HEK293 (cell line): ENCODE measurements at regions not wholly inside any gene's neighbourhood (a gene's known extent, or its start where the extent isn't known, plus 50 kb on each side); places are given as distances from the start of the nearest gene placed in this dataset.

Experiments used
- CTCF ChIA-PET: fragments of 350-600 bp; formaldehyde crosslinking; extraction: SDS; loops from one replicate; lab custom pipeline; 2021; ENCODE audit warnings: antibody characterized with exemption; lab: Yijun Ruan, JAX
- POLR2A ChIA-PET: fragments of 300-600 bp; formaldehyde crosslinking; extraction: SDS; loops from one replicate; lab custom pipeline; 2020; ENCODE audit warnings: antibody characterized with exemption, inconsistent platforms; lab: Yijun Ruan, JAX
- H3K27ac ChIP-seq: fragments of 200-500 bp; sonication (Bioruptor generic); 2 replicates; pipeline ENCODE4 v1.5.1; 2014; ENCODE audit warnings: low read depth, low read length, control low read depth, inconsistent platforms; ENCODE audit errors: extremely low read depth
- H3K36me3 ChIP-seq, 2 experiments: fragments of 200-500 bp in 1 of 2; sonication (Bioruptor generic) in 1 of 2; 1 replicate in 1 of 2; 2 replicates in 1 of 2; pipeline ENCODE4 v1.5.1; 2014 to 2017; ENCODE audit warnings: inconsistent platforms in 2 of 2, low read length in 2 of 2; ENCODE audit not compliant: control insufficient read depth in 2 of 2, insufficient read depth in 1 of 2
- H3K4me1 ChIP-seq: fragments of 200-500 bp; sonication (Bioruptor generic); 2 replicates; pipeline ENCODE4 v1.5.1; 2014; ENCODE audit warnings: mild to moderate bottlenecking, low read length, inconsistent platforms; ENCODE audit not compliant: control insufficient read depth, insufficient read depth
- H3K4me3 ChIP-seq: 2 replicates; pipeline ENCODE4 v1.5.1; 2011; ENCODE audit warnings: low read depth, mild to moderate bottlenecking, control low read depth, low read length, moderate library complexity
- H3K9me3 ChIP-seq: fragments of 200-500 bp; sonication (Bioruptor generic); 2 replicates; pipeline ENCODE4 v1.5.1; 2014; ENCODE audit warnings: low read depth, low read length, inconsistent platforms; ENCODE audit not compliant: control insufficient read depth, insufficient read depth
- KLF7 ChIP-seq: fragments of 450-650 bp; formaldehyde crosslinking; IDR thresholded peaks from 2 replicates; pipeline ENCODE4 v1.5.1; 2016; ENCODE audit warnings: missing biosample characterization, missing genetic modification characterization, borderline replicate concordance
- KLF9 ChIP-seq: fragments of 450-650 bp; formaldehyde crosslinking; IDR thresholded peaks from 2 replicates; pipeline ENCODE4 v1.5.1; 2016; ENCODE audit warnings: missing biosample characterization, missing genetic modification characterization, low read depth
- WT1 ChIP-seq: fragments of 450-650 bp; formaldehyde crosslinking; IDR thresholded peaks from 2 replicates; pipeline ENCODE4 v1.5.1; 2016; ENCODE audit warnings: missing biosample characterization, missing genetic modification characterization
- YY1 ChIP-seq: fragments of 450-650 bp; formaldehyde crosslinking; IDR thresholded peaks from 2 replicates; pipeline ENCODE4 v1.5.1; 2018; ENCODE audit warnings: missing biosample characterization, missing genetic modification characterization
- ZFP37 ChIP-seq: fragments of 450-650 bp; formaldehyde crosslinking; IDR thresholded peaks from 2 replicates; pipeline ENCODE4 v1.5.1; 2016; ENCODE audit warnings: missing biosample characterization, missing genetic modification characterization
- ZFP69B ChIP-seq: fragments of 450-650 bp; formaldehyde crosslinking; IDR thresholded peaks from 2 replicates; pipeline ENCODE4 v1.5.1; 2016; ENCODE audit warnings: missing biosample characterization, missing genetic modification characterization
- ZNF138 ChIP-seq: fragments of 450-650 bp; formaldehyde crosslinking; IDR thresholded peaks from 2 replicates; pipeline ENCODE4 v1.5.1; 2016; ENCODE audit warnings: missing biosample characterization, missing genetic modification characterization, borderline replicate concordance
- ZNF239 ChIP-seq: fragments of 450-650 bp; formaldehyde crosslinking; IDR thresholded peaks from 2 replicates; pipeline ENCODE4 v1.5.1; 2016; ENCODE audit warnings: missing biosample characterization, missing genetic modification characterization
- ZNF311 ChIP-seq: fragments of 450-650 bp; formaldehyde crosslinking; IDR thresholded peaks from 2 replicates; pipeline ENCODE4 v1.5.1; 2017; ENCODE audit warnings: missing biosample characterization, missing genetic modification characterization, borderline replicate concordance
- ZNF335 ChIP-seq: fragments of 450-650 bp; formaldehyde crosslinking; conservative IDR thresholded peaks from 2 replicates; pipeline ENCODE4 v1.5.1; 2016; ENCODE audit warnings: missing biosample characterization, missing genetic modification characterization
- ZNF521 ChIP-seq: fragments of 450-650 bp; formaldehyde crosslinking; IDR thresholded peaks from 2 replicates; pipeline ENCODE4 v1.5.1; 2017; ENCODE audit warnings: missing biosample characterization, mild to moderate bottlenecking, missing genetic modification characterization
- ZNF555 ChIP-seq: fragments of 450-650 bp; formaldehyde crosslinking; conservative IDR thresholded peaks from 2 replicates; pipeline ENCODE4 v1.5.1; 2017; ENCODE audit warnings: missing biosample characterization, mild to moderate bottlenecking, missing genetic modification characterization, inconsistent platforms
- ZNF571 ChIP-seq: fragments of 450-650 bp; formaldehyde crosslinking; IDR thresholded peaks from 2 replicates; pipeline ENCODE4 v1.5.0; 2017; ENCODE audit warnings: missing biosample characterization, missing genetic modification characterization
- ZNF596 ChIP-seq: fragments of 450-650 bp; IDR thresholded peaks from 2 replicates; pipeline ENCODE4 v1.5.0; 2018; ENCODE audit warnings: missing biosample characterization, mild to moderate bottlenecking, missing genetic modification characterization, moderate library complexity
- ZNF624 ChIP-seq: fragments of 450-650 bp; formaldehyde crosslinking; IDR thresholded peaks from 2 replicates; pipeline ENCODE4 v1.5.1; 2017; ENCODE audit warnings: missing biosample characterization, missing genetic modification characterization
- ZNF658 ChIP-seq: fragments of 450-650 bp; formaldehyde crosslinking; IDR thresholded peaks from 2 replicates; pipeline ENCODE4; 2016; ENCODE audit warnings: missing biosample characterization, missing genetic modification characterization
- ZNF776 ChIP-seq: fragments of 450-650 bp; formaldehyde crosslinking; IDR thresholded peaks from 2 replicates; pipeline ENCODE4 v1.5.0; 2017; ENCODE audit warnings: missing biosample characterization, missing genetic modification characterization, borderline replicate concordance
- ZXDB ChIP-seq: fragments of 450-650 bp; formaldehyde crosslinking; IDR thresholded peaks from 2 replicates; pipeline ENCODE4 v1.5.1; 2016; ENCODE audit warnings: missing biosample characterization, missing genetic modification characterization
- TF ChIP-seq, protein P1 (sequence below): fragments of 450-650 bp; formaldehyde crosslinking; IDR thresholded peaks from 2 replicates; pipeline ENCODE4 v1.5.1; 2017; ENCODE audit warnings: missing biosample characterization, missing genetic modification characterization
- TF ChIP-seq, protein P2 (sequence below): sonication (generic); formaldehyde crosslinking; IDR thresholded peaks from 2 replicates; pipeline ENCODE4 v1.8.1; 2022; ENCODE audit warnings: mild to moderate bottlenecking, moderate library complexity, missing genetic modification reagents
- TF ChIP-seq, protein P3 (sequence below): fragments of 450-650 bp; formaldehyde crosslinking; conservative IDR thresholded peaks from 2 replicates; pipeline ENCODE4 v1.5.1; 2016; ENCODE audit warnings: low read depth, missing biosample characterization, missing genetic modification characterization

DNA sequence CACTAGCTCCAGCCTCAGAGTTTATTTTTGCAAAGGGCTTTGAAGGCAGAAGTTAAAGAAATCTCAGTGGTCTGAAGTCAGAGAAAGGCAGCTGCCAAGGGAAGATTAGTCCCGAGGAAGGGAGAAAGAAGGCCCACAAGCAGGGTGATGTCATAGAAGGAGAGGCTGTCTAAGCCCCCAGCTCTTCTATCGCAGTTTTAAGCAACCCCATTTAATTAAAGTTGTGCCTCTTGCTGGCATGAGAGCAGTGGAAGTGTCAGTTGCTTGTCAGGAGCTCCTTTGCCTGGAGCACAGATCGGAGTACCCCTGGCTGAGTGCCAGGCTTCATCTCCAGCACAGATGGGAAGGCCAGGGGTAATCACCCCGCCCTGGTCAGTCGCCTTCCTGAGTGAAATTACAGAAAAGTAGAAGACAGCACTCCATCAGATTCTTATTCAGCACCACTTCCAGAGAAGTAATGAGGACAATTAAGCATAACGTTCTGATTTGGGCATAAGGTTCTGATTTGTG is 530.7 kb downstream of the EPHB1 start (continued):
- TF ChIP-seq, protein P1, sequence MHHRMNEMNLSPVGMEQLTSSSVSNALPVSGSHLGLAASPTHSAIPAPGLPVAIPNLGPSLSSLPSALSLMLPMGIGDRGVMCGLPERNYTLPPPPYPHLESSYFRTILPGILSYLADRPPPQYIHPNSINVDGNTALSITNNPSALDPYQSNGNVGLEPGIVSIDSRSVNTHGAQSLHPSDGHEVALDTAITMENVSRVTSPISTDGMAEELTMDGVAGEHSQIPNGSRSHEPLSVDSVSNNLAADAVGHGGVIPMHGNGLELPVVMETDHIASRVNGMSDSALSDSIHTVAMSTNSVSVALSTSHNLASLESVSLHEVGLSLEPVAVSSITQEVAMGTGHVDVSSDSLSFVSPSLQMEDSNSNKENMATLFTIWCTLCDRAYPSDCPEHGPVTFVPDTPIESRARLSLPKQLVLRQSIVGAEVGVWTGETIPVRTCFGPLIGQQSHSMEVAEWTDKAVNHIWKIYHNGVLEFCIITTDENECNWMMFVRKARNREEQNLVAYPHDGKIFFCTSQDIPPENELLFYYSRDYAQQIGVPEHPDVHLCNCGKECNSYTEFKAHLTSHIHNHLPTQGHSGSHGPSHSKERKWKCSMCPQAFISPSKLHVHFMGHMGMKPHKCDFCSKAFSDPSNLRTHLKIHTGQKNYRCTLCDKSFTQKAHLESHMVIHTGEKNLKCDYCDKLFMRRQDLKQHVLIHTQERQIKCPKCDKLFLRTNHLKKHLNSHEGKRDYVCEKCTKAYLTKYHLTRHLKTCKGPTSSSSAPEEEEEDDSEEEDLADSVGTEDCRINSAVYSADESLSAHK (tag by site-specific recombination), result peak; percentile 95

DNA sequence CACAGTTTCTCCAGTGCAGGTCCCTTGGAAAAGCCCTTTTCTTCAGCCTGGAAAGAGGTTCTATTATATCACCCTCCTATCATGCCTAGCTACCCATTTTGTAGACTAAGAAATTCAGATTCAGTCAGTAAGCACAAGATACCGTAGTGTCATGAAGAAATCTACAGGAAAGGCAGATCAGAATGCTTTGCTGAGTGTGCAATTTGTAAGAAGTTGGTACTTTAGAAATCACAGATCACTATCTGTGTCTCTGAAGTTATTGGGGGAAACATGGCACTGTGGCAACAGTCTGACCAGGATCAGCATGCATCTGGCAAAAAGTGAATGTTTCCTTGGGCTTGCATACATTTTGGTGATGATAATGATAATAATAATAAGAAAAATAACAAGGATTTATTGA is 531.8 kb downstream of the EPHB1 start:
- CTCF ChIA-PET, result no interaction called here
- TF ChIP-seq ZNF776 (tag by site-specific recombination), result no peak
- no peak for TF ChIP-seq ZNF571
- TF ChIP-seq ZFP69B (tag by site-specific recombination), result no peak
- TF ChIP-seq, all 188 proteins: peak for 0
- Histone ChIP-seq H3K4me3 (no peak overlapping the region), H3K27ac (no peak overlapping the region), H3K4me1 (peaks cover 2% of the 10 kb centered on the region; the same call in 1 of the 2 replicates), H3K9me3 (no peaks in the 10 kb centered on the region), H3K36me3 (no peaks in the 10 kb centered on the region)
- POLR2A ChIA-PET, result no interaction called here

DNA sequence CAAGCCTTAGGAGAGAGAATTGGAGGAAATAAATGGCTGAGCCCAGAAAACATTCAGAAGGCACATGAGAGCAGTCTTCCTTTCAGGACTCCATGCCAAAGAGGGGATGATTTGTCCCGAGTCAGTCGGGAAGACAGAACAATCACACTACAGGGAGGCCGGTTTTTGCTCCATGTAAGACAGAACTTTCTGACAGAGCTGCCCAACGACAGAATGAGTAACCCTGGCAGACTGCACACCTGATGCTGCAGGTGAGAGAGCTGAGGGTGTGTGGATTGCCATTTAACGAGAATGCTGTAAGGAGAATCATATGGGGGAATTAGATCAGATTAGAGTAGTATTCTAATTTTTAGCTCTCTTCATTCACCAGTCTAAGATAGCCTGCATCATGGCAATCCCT is 533.0 kb downstream of the EPHB1 start:
- no peak overlapping the region for H3K4me3 ChIP-seq
- no peak overlapping the region for H3K27ac ChIP-seq
- TF ChIP-seq ZNF776 (tag by site-specific recombination) (no peak), WT1 (no peak), ZXDB (tag by site-specific recombination) (no peak), ZNF311 (no peak), ZNF138 (tag by site-specific recombination) (no peak), ZNF596 (no peak), ZNF239 (tag by site-specific recombination) (no peak), ZNF571 (no peak), ZNF335 (tag by site-specific recombination) (no peak), ZFP37 (tag by site-specific recombination) (no peak), ZNF658 (no peak), ZNF521 (tag by site-specific recombination) (no peak), YY1 (tag by site-specific recombination) (no peak), KLF7 (tag by site-specific recombination) (no peak), ZNF624 (tag by site-specific recombination) (no peak), KLF9 (tag by site-specific recombination) (no peak), ZNF555 (tag by site-specific recombination) (no peak)
- TF ChIP-seq, protein P2, sequence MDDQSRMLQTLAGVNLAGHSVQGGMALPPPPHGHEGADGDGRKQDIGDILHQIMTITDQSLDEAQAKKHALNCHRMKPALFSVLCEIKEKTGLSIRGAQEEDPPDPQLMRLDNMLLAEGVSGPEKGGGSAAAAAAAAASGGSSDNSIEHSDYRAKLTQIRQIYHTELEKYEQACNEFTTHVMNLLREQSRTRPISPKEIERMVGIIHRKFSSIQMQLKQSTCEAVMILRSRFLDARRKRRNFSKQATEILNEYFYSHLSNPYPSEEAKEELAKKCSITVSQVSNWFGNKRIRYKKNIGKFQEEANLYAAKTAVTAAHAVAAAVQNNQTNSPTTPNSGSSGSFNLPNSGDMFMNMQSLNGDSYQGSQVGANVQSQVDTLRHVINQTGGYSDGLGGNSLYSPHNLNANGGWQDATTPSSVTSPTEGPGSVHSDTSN (CRISPR knock-in tag), result no peak
- TF ChIP-seq, protein P3, sequence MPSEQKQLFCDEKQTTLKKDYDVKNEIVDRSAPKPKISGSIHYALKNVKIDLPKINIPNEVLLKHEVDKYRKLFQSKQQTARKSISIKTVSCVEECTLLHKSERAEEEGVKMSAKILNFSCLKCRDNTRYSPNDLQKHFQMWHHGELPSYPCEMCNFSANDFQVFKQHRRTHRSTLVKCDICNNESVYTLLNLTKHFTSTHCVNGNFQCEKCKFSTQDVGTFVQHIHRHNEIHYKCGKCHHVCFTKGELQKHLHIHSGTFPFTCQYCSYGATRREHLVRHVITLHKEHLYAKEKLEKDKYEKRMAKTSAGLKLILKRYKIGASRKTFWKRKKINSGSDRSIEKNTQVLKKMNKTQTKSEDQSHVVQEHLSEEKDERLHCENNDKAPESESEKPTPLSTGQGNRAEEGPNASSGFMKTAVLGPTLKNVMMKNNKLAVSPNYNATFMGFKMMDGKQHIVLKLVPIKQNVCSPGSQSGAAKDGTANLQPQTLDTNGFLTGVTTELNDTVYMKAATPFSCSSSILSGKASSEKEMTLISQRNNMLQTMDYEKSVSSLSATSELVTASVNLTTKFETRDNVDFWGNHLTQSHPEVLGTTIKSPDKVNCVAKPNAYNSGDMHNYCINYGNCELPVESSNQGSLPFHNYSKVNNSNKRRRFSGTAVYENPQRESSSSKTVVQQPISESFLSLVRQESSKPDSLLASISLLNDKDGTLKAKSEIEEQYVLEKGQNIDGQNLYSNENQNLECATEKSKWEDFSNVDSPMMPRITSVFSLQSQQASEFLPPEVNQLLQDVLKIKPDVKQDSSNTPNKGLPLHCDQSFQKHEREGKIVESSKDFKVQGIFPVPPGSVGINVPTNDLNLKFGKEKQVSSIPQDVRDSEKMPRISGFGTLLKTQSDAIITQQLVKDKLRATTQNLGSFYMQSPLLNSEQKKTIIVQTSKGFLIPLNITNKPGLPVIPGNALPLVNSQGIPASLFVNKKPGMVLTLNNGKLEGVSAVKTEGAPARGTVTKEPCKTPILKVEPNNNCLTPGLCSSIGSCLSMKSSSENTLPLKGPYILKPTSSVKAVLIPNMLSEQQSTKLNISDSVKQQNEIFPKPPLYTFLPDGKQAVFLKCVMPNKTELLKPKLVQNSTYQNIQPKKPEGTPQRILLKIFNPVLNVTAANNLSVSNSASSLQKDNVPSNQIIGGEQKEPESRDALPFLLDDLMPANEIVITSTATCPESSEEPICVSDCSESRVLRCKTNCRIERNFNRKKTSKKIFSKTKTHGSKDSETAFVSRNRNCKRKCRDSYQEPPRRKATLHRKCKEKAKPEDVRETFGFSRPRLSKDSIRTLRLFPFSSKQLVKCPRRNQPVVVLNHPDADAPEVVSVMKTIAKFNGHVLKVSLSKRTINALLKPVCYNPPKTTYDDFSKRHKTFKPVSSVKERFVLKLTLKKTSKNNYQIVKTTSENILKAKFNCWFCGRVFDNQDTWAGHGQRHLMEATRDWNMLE (tag by site-specific recombination), result no peak
- TF ChIP-seq, protein P1 (tag by site-specific recombination), result no peak
- ChIA-PET CTCF (no interaction called here), POLR2A (no interaction called here)
- H3K4me1 ChIP-seq, result peaks cover 2% of the 10 kb centered on the region; the same call in 1 of the 2 replicates
- no peaks in the 10 kb centered on the region for H3K36me3 ChIP-seq
- H3K9me3 ChIP-seq, result no peaks in the 10 kb centered on the region
